HFFc6 (cell line): ENCODE measurements at regions not wholly inside any gene's neighbourhood (a gene's known extent, or its start where the extent isn't known, plus 50 kb on each side); places are given as distances from the start of the nearest gene placed in this dataset.

Experiments used
- DNase-seq: peaks from one replicate; pipeline ENCODE4 v3.0.0-alpha.2; 2018
- H3K27ac Mint-ChIP-seq: 2 replicates; pipeline ENCODE4 v1.8.0; 2020; ENCODE audit warnings: mild to moderate bottlenecking, mixed read lengths
- H3K27me3 Mint-ChIP-seq: 2 replicates; pipeline ENCODE4 v1.8.0; 2021; ENCODE audit warnings: mild to moderate bottlenecking, moderate library complexity, mixed read lengths; ENCODE audit not compliant: insufficient read depth
- H3K36me3 Mint-ChIP-seq: 2 replicates; pipeline ENCODE4 v1.8.0; 2021; ENCODE audit warnings: low read depth, mixed read lengths
- H3K4me1 Mint-ChIP-seq: 2 replicates; pipeline ENCODE4 v1.8.0; 2020; ENCODE audit warnings: low read depth, mixed read lengths
- H3K4me3 Mint-ChIP-seq: 2 replicates; pipeline ENCODE4 v1.8.0; 2020; ENCODE audit warnings: mild to moderate bottlenecking, moderate library complexity, mixed read lengths
- H3K9me3 Mint-ChIP-seq: 2 replicates; pipeline ENCODE4 v1.8.0; 2020; ENCODE audit warnings: mild to moderate bottlenecking, mixed read lengths
- TF ChIP-seq, protein P1 (sequence below): fragments of 200-600 bp; sonication (generic); IDR thresholded peaks from 2 replicates; pipeline ENCODE4 v1.5.0; 2021; ENCODE audit warnings: antibody characterized with exemption, mild to moderate bottlenecking

- H3K27me3 Mint-ChIP-seq = no peaks in the 10 kb centered on the region
- H3K36me3 Mint-ChIP-seq = no peaks in the 10 kb centered on the region
- H3K4me1 Mint-ChIP-seq = no peaks in the 10 kb centered on the region
- no peak overlapping the region for H3K27ac Mint-ChIP-seq
- H3K9me3 Mint-ChIP-seq = peaks cover 8% of the 10 kb centered on the region; the same call in 1 of the 2 replicates
- no peak overlapping the region for H3K4me3 Mint-ChIP-seq
- DNase-seq = peak; percentile 20
- TF ChIP-seq, protein P1, sequence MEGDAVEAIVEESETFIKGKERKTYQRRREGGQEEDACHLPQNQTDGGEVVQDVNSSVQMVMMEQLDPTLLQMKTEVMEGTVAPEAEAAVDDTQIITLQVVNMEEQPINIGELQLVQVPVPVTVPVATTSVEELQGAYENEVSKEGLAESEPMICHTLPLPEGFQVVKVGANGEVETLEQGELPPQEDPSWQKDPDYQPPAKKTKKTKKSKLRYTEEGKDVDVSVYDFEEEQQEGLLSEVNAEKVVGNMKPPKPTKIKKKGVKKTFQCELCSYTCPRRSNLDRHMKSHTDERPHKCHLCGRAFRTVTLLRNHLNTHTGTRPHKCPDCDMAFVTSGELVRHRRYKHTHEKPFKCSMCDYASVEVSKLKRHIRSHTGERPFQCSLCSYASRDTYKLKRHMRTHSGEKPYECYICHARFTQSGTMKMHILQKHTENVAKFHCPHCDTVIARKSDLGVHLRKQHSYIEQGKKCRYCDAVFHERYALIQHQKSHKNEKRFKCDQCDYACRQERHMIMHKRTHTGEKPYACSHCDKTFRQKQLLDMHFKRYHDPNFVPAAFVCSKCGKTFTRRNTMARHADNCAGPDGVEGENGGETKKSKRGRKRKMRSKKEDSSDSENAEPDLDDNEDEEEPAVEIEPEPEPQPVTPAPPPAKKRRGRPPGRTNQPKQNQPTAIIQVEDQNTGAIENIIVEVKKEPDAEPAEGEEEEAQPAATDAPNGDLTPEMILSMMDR = peak; percentile 83
These were observed 80.3 kb upstream of the HTR1E start for GRCh38 chr6:86856937-86857563.

DNA sequence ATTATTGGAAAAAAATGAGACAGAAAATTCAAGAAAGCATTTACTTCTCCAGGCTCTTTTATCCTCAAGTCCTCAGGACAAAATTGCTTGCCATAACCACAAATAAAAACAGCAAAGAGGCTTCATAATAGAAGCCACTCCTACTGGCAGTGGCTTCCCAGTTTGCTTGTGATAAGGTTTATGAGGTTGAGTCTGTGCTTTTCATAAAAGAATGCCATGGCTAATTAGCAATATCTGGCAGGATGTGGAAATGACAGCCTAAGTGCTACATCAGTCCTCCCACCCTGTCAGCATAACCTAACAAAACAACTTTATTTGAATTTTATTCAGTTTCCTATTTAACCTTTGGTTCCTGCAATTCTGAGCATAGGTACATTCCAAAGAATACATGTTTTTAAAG lies 80.9 kb upstream of the HTR1E start:
- Mint-ChIP-seq H3K36me3 (no peaks in the 10 kb centered on the region), H3K4me3 (no peak overlapping the region)

DNA sequence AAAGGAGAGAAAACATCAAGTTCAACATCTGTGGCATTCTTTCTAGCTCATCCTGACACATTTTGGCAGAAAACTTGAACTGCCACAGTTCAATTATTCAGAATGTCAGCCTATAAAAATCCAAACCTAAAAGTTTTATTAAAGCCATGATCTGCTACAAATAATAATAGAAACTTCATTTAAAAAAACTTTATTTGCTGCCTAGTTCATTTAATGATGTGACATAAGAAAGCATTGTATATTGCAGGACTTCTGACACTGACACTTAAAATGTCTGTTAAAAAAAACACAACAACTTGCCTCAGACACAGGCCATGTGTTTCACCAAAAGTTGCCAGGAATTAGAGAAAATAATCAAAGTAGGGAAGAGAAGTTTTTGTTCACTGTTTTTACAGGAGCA lies 88.3 kb upstream of the HTR1E start:
- no peak for DNase-seq
- Mint-ChIP-seq H3K9me3 (peaks cover 28% of the 10 kb centered on the region), H3K27ac (no peak overlapping the region), H3K4me1 (no peaks in the 10 kb centered on the region), H3K4me3 (no peak overlapping the region), H3K27me3 (no peaks in the 10 kb centered on the region), H3K36me3 (no peaks in the 10 kb centered on the region)
- TF ChIP-seq, protein P1 = no peak

More for the DNA sequence above, 80.9 kb upstream of the HTR1E start:
- no peaks in the 10 kb centered on the region for H3K4me1 Mint-ChIP-seq
- H3K27me3 Mint-ChIP-seq = no peaks in the 10 kb centered on the region
- TF ChIP-seq, protein P1 = no peak
- H3K27ac Mint-ChIP-seq = no peak overlapping the region
- no peak for DNase-seq
- peaks cover 8% of the 10 kb centered on the region; the same call in 1 of the 2 replicates for H3K9me3 Mint-ChIP-seq

DNA sequence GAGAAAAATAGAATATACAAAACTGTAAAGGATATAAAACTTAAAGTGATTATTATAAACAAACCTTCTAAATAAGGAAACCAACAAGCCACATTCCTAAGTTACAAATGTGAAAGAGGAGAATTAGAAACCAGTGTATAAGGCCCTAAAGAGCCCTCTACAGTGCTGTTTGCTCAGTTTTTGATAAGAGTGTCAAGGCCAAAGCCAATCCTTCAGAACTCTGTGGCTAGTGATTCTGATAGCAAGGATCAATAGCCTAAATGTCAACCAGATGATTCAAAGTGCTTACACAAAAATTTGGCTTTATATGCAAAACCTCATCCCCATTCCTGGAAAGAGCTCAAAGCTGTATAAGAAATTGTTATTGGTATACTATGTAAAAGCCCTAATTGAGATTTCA lies 104.6 kb upstream of the HTR1E start:
- H3K9me3 Mint-ChIP-seq = peaks cover 16% of the 10 kb centered on the region
- H3K27me3 Mint-ChIP-seq = no peaks in the 10 kb centered on the region
- H3K36me3 Mint-ChIP-seq = no peaks in the 10 kb centered on the region
- no peak overlapping the region for H3K27ac Mint-ChIP-seq
- H3K4me1 Mint-ChIP-seq = no peaks in the 10 kb centered on the region
- no peak for DNase-seq
- no peak overlapping the region for H3K4me3 Mint-ChIP-seq
- TF ChIP-seq, protein P1 = no peak

DNA sequence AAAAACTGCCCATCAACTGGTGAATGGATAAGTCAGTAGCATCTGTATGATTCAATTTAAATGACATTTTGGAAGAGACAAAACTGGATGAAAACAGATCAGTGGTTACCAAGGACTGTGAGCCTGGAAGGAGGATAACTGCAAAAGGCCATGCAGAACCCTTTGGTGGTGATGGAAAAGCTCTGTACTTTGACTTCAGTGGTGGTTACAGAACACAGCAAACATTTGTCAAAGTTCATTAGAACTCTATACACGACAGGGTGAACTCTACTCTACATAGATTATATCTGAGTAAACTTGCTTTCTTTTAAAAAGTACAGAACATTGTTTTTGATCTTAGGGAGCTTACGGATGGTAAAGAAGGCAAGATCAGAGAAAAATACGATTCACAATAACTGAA lies 111.9 kb upstream of the HTR1E start:
- Mint-ChIP-seq H3K27me3 (no peaks in the 10 kb centered on the region), H3K36me3 (no peaks in the 10 kb centered on the region), H3K4me3 (no peak overlapping the region), H3K9me3 (peaks cover 21% of the 10 kb centered on the region), H3K27ac (no peak overlapping the region), H3K4me1 (no peaks in the 10 kb centered on the region)
- DNase-seq = no peak
- TF ChIP-seq, protein P1 = no peak

DNA sequence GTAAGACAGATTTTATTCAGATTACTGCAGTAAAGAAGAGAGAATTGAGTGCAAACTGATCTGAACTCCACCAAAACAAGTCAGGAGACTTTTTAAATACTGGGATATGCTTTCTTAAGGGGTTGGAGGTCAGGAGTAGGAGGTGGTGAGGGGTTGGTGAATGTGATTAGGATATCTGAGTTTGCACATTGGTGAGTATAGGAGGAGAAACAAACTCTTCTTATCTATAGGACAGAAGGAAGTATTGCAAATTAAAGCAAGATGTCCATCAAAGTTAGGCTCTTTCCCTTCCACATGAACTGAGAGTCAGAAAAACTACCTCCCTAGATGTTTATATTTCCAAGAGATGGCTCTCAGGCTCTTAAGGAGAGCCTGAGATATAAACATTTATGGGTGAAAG lies 114.6 kb upstream of the HTR1E start:
- Mint-ChIP-seq H3K4me1 (no peaks in the 10 kb centered on the region), H3K27me3 (no peaks in the 10 kb centered on the region), H3K9me3 (peaks cover 26% of the 10 kb centered on the region; the same call in 1 of the 2 replicates), H3K27ac (no peak overlapping the region), H3K36me3 (no peaks in the 10 kb centered on the region), H3K4me3 (no peak overlapping the region)
- no peak for DNase-seq
- TF ChIP-seq, protein P1 = no peak
